Ishikawa (cell line): ENCODE measurements at regions not wholly inside any gene's neighbourhood (a gene's known extent, or its start where the extent isn't known, plus 50 kb on each side); places are given as distances from the start of the nearest gene placed in this dataset.

Experiments
- CEBPB ChIP-seq: IDR thresholded peaks from 2 replicates; pipeline ENCODE4 v1.6.1; 2012
- FOXM1 ChIP-seq: IDR thresholded peaks from 2 replicates; pipeline ENCODE4 v1.6.1; 2012; ENCODE audit warnings: low read depth, borderline replicate concordance
- MAX ChIP-seq: IDR thresholded peaks from 2 replicates; pipeline ENCODE4 v1.6.1; 2012
- REST ChIP-seq: IDR thresholded peaks from 2 replicates; pipeline ENCODE4 v1.6.1; 2012; ENCODE audit warnings: low read depth, mild to moderate bottlenecking

GRCh38 chr3:34056181-34056910 lies 257.9 kb downstream of the PDCD6IP start:
- TF ChIP-seq FOXM1 (no peak), REST (no peak), CEBPB (no peak), MAX (no peak)
